Testis (tissue), 2 donors: ENCODE measurements at regions not wholly inside any gene's neighbourhood (a gene's known extent, or its start where the extent isn't known, plus 50 kb on each side); places are given as distances from the start of the nearest gene placed in this dataset.

Experiments used
- DNase-seq: peaks from one replicate; pipeline ENCODE4 v3.0.0-alpha.2; 2019
- H3K27ac ChIP-seq, 2 donors: fragments of 200-600 bp; sonication (generic); one replicate each; pipeline ENCODE4 v1.5.1; 2019
- H3K27me3 ChIP-seq: fragments of 200-600 bp; sonication (generic); one replicate; pipeline ENCODE4 v1.5.1; 2019
- H3K36me3 ChIP-seq: fragments of 200-600 bp; sonication (generic); one replicate; pipeline ENCODE4 v1.5.1; 2017; ENCODE audit warnings: low read depth; ENCODE audit errors: missing control alignments
- H3K4me1 ChIP-seq: fragments of 200-600 bp; sonication (generic); one replicate; pipeline ENCODE4 v1.5.1; 2019
- H3K4me3 ChIP-seq, 2 donors: fragments of 200-600 bp; sonication (generic); one replicate each; pipeline ENCODE4 v1.5.1; 2017 to 2019
- H3K9me3 ChIP-seq: fragments of 200-600 bp; sonication (generic); one replicate; pipeline ENCODE4 v1.5.1; 2017
- POLR2A ChIP-seq: fragments of 450-650 bp; IDR thresholded peaks from one replicate; pipeline ENCODE4 v1.6.1; 2017; ENCODE audit warnings: antibody characterized with exemption, mild to moderate bottlenecking, moderate library complexity
- WGBS, 2 donors: methylation state at CpG; one replicate each; pipeline ENCODE4 v1.1.5; 2018; 5-methylcytosine and 5-hydroxymethylcytosine counted together
- intact Hi-C: fragments of 100-400 bp; cut with DNase I; formaldehyde crosslinking; loops from one replicate; pipeline ENCODE4 v1.15.1; 2023; ENCODE audit warnings: low total_unique reads
- TF ChIP-seq, protein P1 (sequence below), 3 experiments: fragments of 450-650 bp in 2 of 3; fragments of 200-600 bp in 1 of 3; sonication (generic) in 1 of 3; IDR thresholded peaks; one replicate each; pipeline ENCODE4 v1.5.1; 2016 to 2019; ENCODE audit warnings: antibody characterized with exemption in 3 of 3, mild to moderate bottlenecking in 2 of 3, moderate library complexity in 1 of 3

- Histone ChIP-seq H3K27me3 (no peaks in the 10 kb centered on the region), H3K27ac (no peak overlapping the region), H3K4me3 (no peak overlapping the region), H3K9me3 (no peaks in the 10 kb centered on the region), H3K36me3 (no peaks in the 10 kb centered on the region), H3K4me1 (no peaks in the 10 kb centered on the region)
- 47 to 49% methylated on average over 4 of the region's 4 CpGs for WGBS, 2 donors
- TF ChIP-seq, protein P1, sequence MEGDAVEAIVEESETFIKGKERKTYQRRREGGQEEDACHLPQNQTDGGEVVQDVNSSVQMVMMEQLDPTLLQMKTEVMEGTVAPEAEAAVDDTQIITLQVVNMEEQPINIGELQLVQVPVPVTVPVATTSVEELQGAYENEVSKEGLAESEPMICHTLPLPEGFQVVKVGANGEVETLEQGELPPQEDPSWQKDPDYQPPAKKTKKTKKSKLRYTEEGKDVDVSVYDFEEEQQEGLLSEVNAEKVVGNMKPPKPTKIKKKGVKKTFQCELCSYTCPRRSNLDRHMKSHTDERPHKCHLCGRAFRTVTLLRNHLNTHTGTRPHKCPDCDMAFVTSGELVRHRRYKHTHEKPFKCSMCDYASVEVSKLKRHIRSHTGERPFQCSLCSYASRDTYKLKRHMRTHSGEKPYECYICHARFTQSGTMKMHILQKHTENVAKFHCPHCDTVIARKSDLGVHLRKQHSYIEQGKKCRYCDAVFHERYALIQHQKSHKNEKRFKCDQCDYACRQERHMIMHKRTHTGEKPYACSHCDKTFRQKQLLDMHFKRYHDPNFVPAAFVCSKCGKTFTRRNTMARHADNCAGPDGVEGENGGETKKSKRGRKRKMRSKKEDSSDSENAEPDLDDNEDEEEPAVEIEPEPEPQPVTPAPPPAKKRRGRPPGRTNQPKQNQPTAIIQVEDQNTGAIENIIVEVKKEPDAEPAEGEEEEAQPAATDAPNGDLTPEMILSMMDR (IDR thresholded peaks at IDR 0.05) = no peak
- TF ChIP-seq POLR2A = no peak
- intact Hi-C loops = no loop called here
- DNase-seq = peak; percentile 61
Measured at GRCh38 chr1:218665221-218665620, 320.1 kb downstream of the TGFB2 start.

DNA sequence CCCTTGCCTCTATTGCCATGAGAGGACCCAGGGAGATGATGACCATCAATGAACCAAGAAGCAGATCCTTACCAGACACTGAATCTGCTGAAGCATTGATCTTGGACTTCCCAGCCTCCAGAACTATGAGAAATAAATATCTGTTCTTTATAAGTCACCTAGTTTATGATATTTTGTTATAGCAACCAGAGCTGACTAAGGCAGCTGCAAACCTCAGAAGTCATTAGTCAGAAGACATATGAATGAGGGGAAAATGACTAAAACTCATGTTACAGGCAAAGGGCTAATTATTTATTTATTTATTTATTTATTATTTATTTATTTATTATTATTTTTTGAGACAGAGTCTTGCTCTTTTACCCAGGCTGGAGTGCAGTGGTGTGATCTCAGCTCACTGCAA, 321.1 kb downstream of the TGFB2 start:
- DNase-seq = no peak
- Histone ChIP-seq H3K27me3 (no peaks in the 10 kb centered on the region), H3K4me3 (no peak overlapping the region), H3K36me3 (no peaks in the 10 kb centered on the region), H3K4me1 (no peaks in the 10 kb centered on the region), H3K27ac (no peak overlapping the region), H3K9me3 (no peaks in the 10 kb centered on the region)
- intact Hi-C loops = no loop called here
- TF ChIP-seq, protein P1 (IDR thresholded peaks at IDR 0.05) = no peak
- TF ChIP-seq POLR2A = no peak

DNA sequence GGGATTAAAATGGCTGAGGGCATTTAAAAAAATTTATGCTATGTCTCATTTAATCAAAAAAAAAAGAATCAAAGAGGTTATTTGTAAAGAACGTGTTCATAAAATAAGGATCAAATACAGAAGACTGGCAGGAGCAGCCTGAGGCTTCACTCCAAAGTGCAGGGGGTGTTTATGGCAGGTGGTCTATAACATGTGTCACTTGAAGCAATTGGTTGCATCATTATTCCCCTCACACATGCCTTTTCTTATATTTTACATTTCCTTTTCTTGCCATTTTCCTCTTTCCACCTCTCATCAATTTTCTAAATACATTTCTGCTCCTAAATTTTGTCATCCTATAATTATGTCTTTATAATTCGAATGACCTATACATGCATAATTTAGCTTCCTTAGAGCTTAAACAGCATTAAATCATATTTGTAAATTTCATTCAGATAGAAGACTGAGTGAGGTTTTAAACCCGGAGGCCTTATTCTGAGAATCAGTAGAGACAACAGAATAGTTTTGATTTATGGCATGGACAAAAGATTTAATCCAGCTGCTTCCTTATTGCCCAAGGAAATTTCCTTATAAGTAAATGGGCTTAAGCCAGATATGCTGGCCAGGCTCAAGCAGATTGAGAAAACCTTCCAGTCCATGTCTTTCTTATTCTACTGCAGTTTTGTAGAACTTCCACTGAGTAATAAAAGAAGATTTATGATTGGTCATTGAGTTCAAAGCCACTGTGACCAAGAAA, 322.8 kb downstream of the TGFB2 start:
- 80 to 82% methylated on average over 3 of the region's 3 CpGs for WGBS, 2 donors
- Histone ChIP-seq H3K27me3 (no peaks in the 10 kb centered on the region), H3K36me3 (no peaks in the 10 kb centered on the region), H3K4me3 (no peak overlapping the region), H3K9me3 (no peaks in the 10 kb centered on the region), H3K27ac (no peak overlapping the region), H3K4me1 (no peaks in the 10 kb centered on the region)
- intact Hi-C loops = no loop called here
- TF ChIP-seq, protein P1 (IDR thresholded peaks at IDR 0.05) = no peak
- no peak for TF ChIP-seq POLR2A
- DNase-seq = no peak

DNA sequence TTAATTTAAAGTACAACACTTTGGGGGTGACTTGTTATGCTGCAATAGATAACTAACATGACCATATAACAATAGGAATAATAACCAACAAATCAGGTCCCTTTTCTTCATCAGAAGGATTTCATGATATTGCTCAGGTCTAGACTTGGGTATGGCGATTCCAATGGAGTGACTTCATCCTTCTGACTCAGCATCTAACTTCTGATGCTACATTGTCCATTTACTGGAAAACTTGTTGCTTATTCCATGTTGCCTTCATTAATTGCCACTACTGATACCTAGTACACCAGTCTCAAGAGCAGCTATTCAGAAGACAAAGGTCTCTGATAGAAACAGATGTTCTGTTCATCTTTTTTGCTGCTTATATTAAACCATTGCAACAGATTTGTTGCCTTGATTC, 324.3 kb downstream of the TGFB2 start:
- Histone ChIP-seq H3K27ac (no peak overlapping the region), H3K4me3 (no peak overlapping the region), H3K4me1 (no peaks in the 10 kb centered on the region), H3K27me3 (no peaks in the 10 kb centered on the region), H3K9me3 (no peaks in the 10 kb centered on the region), H3K36me3 (no peaks in the 10 kb centered on the region)
- intact Hi-C loops = no loop called here
- 76 to 88% methylated on average over 1 of the region's 1 CpG for WGBS, 2 donors
- TF ChIP-seq, protein P1 (IDR thresholded peaks at IDR 0.05) = no peak
- no peak for TF ChIP-seq POLR2A
- DNase-seq = no peak

GRCh38 chr1:218670875-218671274, 325.7 kb downstream of the TGFB2 start:
- Histone ChIP-seq H3K4me3 (no peak overlapping the region), H3K9me3 (no peaks in the 10 kb centered on the region), H3K4me1 (no peaks in the 10 kb centered on the region), H3K27me3 (no peaks in the 10 kb centered on the region), H3K36me3 (no peaks in the 10 kb centered on the region), H3K27ac (no peak overlapping the region)
- intact Hi-C loops = no loop called here
- WGBS, 2 donors = 92 to 100% methylated on average over 1 of the region's 1 CpG
- no peak for DNase-seq
- TF ChIP-seq, protein P1 (IDR thresholded peaks at IDR 0.05) = no peak
- no peak for TF ChIP-seq POLR2A
